ENCODE measurements at regions not wholly inside any gene's neighbourhood (a gene's known extent, or its start where the extent isn't known, plus 50 kb on each side); places are given as distances from the start of the nearest gene placed in this dataset.
"Not testable (repeated sequence)": the region's sequence is repeated elsewhere in the genome, so short reads cannot be mapped to it uniquely, and the experiment has no call there.

- no peak for DNase-seq
These were observed 161.1 kb downstream of the SUDS3 start for GRCh38 chr12:118537481-118537917.

DNA sequence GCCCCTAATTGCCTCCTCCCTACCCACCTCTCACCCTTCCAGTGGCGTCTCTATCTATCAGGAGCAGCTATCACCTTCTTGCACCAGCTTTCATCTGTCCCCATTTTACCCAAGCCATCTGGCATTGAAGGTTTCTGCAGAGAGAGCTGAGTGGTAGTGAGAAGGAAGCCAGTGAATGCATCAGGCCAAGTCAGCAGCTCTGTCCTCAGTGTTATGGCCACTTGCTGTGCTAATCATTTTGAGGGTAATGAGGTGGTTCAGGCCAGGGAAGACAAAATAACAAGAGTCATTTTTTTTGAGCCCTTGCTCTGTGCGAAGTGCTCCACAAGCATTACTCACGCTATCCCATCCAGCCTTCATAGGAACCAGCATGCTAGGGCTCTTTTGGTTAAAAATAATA, 164.7 kb downstream of the SUDS3 start:
- DNase-seq = no peak

GRCh38 chr12:118541934-118542333, 165.6 kb downstream of the SUDS3 start:
- no peak for DNase-seq

- DNase-seq = no peak
These were observed 167.3 kb downstream of the SUDS3 start for GRCh38 chr12:118543651-118544050.

- DNase-seq = no peak
These were observed 168.2 kb downstream of the SUDS3 start for GRCh38 chr12:118544569-118544968.

- DNase-seq = not testable (repeated sequence)
These were observed 171.3 kb downstream of the SUDS3 start for GRCh38 chr12:118547606-118548005.

DNA sequence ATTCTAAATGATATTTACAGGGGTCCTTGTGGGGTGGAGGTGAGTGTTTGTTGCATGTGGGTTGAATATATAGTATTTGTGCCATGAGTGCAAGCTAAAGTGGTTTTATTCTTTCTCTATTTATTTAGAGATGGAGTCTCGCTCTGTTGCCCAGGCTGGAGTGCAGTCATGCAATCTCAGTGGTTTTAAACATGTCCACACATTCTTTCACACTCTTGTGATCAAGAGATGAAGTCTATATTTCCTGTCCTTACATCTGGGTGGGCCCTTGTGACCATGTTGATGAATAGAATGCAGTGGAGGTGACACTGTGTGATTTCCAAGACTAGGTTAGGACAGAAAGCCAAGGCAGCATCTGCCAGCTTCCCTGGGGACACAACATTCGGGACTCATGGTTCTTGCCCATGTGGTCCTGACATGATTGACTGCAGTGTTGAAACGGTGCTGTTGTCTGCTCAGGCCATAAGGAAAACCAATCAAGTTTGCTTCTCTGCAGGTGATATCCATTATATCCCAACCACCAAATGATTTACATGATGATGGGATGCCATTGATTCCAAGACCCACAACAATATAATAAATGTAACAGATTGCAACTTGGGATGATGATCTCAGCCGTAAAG, 172.6 kb downstream of the SUDS3 start:
- no peak for DNase-seq

GRCh38 chr12:118549510-118549980, 173.2 kb downstream of the SUDS3 start:
- DNase-seq = no peak

GRCh38 chr12:118553856-118554504, 177.6 kb downstream of the SUDS3 start:
- no peak for DNase-seq

DNA sequence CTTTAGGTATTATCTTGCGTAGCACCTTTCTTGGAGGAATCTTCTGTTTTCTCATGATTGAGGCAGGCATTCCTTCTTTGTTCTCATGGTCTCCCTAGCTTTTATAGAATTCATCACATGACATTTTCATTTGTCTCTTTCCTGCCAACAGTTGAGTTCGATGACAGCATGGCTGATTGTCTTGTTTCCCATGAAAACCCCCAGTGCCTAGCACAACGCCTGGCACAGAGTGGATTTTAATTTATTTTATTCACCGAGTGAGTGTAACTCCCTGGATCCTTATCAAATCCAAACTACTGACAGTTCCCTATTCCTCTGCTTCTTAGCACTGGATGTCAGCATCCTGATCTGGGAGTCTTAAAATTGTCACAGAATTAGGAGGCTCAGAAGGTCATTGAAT, 182.6 kb downstream of the SUDS3 start:
- no peak for DNase-seq

DNA sequence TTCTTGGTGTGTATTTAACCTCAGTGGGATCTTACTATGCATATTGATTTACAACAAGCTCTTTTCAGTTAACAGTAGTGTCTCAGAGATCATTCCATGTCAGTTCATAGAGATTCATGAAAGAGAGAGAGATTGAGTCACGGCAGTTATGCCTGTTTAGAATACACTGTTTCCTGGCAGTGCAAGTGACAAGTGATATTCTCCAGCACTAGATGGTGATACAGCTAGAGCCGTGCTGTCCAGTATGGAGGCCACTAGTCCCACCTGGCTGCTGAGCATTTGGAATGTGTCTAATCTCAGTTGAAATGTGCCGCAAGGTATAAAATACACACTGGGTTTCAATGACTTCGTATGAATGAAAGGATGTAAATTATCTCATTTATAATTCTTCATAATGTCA, 184.4 kb downstream of the SUDS3 start:
- no peak for DNase-seq

GRCh38 chr12:118571730-118572129, 195.4 kb downstream of the SUDS3 start:
- DNase-seq = no peak

DNA sequence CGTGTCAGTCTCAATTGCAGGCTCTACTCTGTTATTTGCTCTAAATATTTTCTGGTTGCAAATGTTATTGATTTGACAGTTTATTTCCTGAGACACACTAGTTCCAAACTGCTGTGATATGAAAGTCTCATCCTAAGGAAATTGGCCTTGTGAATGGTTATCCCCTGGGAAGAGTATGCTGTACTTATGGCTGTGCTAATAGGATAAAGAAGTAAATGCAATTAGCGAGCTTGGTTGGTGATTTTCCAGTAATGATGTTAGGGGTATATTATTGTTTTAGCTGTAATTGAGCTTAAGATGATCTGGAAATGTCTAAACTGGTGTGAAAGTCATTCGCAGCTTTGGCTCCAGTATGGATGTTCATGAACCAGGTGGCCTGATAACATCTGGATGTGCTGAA, 197.9 kb downstream of the SUDS3 start:
- DNase-seq = no peak

DNA sequence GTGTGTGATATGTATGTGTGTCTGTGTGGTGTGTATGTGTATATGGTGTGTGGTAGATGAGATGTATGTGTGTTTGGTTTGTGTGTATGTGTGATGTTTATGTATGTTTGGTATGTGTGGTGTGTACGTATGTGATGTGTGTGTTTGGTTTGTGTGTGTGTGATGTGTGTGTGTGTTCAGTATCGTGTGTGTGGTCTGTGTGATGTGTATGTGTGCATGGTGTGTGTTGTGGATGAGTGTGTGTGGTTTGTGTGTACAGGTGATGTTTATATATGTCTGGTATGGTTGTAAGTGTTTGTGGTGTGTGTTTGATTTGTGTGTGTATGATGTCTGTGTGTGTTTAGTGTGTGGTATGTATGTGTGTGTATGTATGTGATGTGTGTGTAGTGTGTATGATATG, 199.4 kb downstream of the SUDS3 start:
- no peak for DNase-seq

GRCh38 chr12:118581371-118581770, 205.0 kb downstream of the SUDS3 start:
- DNase-seq = no peak

GRCh38 chr12:118582863-118583262, 206.5 kb downstream of the SUDS3 start:
- no peak for DNase-seq

DNA sequence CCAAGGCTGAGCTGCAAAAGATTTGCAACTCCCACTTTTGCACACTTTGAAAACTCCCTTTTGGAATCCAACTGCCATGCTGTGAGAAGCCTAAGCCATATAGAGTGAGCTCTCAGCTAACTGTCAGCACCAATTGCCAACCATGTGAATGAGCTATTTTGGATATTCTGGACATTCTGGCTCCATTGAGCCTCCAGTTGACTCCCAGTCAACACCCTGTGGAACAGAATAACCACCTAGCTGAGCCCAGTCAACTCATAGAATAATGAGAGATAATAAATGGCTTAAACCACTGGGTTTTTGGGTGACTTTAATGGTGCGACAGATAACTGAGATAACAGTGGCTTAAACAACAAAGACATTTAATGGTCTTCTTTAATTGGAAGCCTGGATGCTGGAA, 210.1 kb downstream of the SUDS3 start:
- DNase-seq = no peak

DNA sequence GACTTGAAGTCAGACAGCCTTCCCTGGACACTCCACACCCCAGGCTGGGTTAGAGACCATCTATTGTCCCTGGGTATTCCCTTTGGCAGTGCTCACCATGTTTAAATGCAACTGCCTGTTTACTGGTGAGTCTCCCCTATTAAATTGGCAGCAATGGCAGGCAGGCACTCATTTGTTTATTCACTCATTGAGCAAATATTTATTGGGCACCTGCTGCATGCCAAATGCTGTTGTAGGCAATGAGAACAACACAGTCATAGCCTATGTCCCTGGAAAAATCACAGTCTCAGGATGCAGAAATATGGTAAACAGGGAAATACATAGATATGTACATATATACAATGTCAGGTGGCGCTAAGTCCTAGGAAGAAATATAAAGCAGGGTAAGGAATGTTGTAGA, 212.8 kb downstream of the SUDS3 start:
- DNase-seq = no peak

DNA sequence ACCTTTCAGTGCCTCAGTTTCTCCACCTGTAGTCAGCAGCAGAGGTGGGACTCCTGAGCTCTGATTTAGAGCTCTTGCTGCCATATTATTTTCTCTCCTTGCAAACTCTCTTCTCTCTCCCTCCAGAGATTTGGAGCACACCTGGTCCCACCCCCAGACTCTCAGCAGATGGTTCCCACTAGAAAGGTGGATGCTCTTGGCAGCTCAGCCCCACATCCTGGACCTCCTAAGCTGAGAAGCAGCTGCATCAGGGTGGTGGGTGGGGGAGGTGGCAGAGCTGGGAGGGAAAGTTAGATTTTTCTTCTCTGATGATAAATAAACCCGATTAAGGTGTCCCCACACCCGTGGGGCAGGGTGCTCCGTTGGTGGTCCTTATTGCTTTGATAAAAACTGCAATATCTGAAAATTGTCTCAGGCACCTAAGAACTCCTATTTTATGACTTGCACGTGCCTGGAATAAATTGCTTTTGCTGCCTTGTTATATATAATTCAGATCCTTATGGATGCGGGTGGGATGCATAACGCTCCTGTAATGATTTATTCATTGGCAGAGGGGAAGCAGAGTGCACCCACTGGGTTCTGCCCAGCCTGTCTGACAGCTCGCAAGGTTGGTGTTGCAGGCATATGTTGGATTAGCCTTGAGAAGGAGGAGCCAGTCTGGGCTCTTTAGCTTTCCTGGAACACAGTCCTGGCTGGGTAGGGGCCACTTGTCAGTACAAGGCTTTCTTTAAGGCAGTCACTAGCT, 214.2 kb downstream of the SUDS3 start:
- no peak for DNase-seq

DNA sequence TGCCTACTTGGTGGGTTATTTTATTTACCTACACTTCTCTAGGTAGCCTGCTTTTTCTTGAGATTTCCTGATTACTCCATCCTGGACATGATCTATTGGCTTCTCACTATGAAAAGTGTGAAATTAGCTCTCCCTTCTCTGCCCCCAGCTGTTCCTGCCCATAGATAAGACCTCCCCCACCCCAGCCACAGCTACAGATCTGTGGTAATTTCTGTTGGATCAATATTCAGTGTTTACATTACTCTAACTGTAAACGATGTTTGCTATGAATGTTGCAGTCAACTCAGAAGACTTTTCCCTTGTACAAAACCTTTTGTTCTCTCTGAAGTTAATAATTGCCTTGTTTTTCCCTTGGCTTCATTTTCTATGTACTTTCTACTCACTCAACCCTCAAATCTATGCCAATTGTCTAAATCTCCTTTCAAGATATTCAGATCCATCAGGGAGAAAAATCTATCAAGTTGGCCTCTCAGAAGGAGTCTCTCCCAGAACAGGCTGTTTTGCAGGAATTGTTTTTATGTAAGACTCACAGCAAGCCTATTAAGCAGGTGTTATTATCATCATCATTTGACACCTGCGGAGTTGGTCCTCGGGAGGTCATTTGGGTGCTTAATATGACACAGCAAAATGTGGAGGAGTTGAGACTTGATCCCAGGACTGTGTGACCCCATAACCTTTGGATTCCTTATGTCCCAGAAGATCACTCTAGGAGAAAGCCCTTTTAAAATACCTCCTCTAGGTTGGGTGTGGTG, 227.4 kb downstream of the SUDS3 start:
- DNase-seq = no peak

- no peak for DNase-seq
These were observed 230.3 kb downstream of the SUDS3 start for GRCh38 chr12:118606690-118607089.

GRCh38 chr12:118607831-118608230, 231.5 kb downstream of the SUDS3 start:
- DNase-seq = no peak

- DNase-seq = no peak
These were observed 232.5 kb downstream of the SUDS3 start for GRCh38 chr12:118608770-118609344.
